ENCODE measurements at regions not wholly inside any gene's neighbourhood (a gene's known extent, or its start where the extent isn't known, plus 50 kb on each side); places are given as distances from the start of the nearest gene placed in this dataset.
"Not testable (repeated sequence)": the region's sequence is repeated elsewhere in the genome, so short reads cannot be mapped to it uniquely, and the experiment has no call there.

GRCh38 chr12:105512861-105513260 lies 182.4 kb downstream of the C12orf75 start:
- TF ChIP-seq ZNF274 (IDR thresholded peaks at IDR 0.05; ENCODE audit: low read depth, low read length); YY1 (IDR thresholded peaks at IDR 0.05; ENCODE audit: extremely low read depth, insufficient replicate concordance, low read depth, low read length); EZH2 (IDR thresholded peaks at IDR 0.05); CEBPB (IDR thresholded peaks at IDR 0.05; ENCODE audit: low read depth); EGR1 (IDR thresholded peaks at IDR 0.05; ENCODE audit: low read depth); CTCF (IDR thresholded peaks at IDR 0.05 in 2 of 3, conservative IDR thresholded peaks at IDR 0.05 in 1 of 3; ENCODE audit: borderline replicate concordance in 1 of 3, insufficient read depth in 1 of 3, low read depth in 2 of 3, low read length in 2 of 3); ATF3 (IDR thresholded peaks at IDR 0.05); EZH2phosphoT487 (IDR thresholded peaks at IDR 0.05; ENCODE audit: borderline replicate concordance); POLR2A (IDR thresholded peaks at IDR 0.05; ENCODE audit: borderline replicate concordance, extremely low read depth, insufficient read depth, insufficient read length); SIN3A (IDR thresholded peaks at IDR 0.05; ENCODE audit: low read depth); POLR2AphosphoS5 (IDR thresholded peaks at IDR 0.05; ENCODE audit: low read depth, low read length); RAD21 (IDR thresholded peaks at IDR 0.05; ENCODE audit: low read depth); SRF (IDR thresholded peaks at IDR 0.05; ENCODE audit: low read depth); FOSL1 (IDR thresholded peaks at IDR 0.05; ENCODE audit: low read depth): not testable (repeated sequence)
